AG04450 (cell line): ENCODE measurements at regions not wholly inside any gene's neighbourhood (a gene's known extent, or its start where the extent isn't known, plus 50 kb on each side); places are given as distances from the start of the nearest gene placed in this dataset.

Source experiments
- CTCF ChIA-PET: fragments of 300-600, 350-600 bp; formaldehyde crosslinking; extraction: SDS; loops from one replicate; lab custom pipeline; 2022; ENCODE audit warnings: antibody characterized with exemption, inconsistent platforms; lab: Charles Lee
- POLR2A ChIA-PET: fragments of 350-600 bp; formaldehyde crosslinking; extraction: SDS; loops from one replicate; lab custom pipeline; 2021; ENCODE audit warnings: antibody characterized with exemption, inconsistent platforms; lab: Yijun Ruan, JAX
- DNase-seq: peaks from one replicate; pipeline ENCODE4 v3.0.0-alpha.2; 2011; ENCODE audit warnings: low read depth, low spot score
- H3K27ac ChIP-seq: one replicate; pipeline ENCODE4 v1.5.1; 2012; ENCODE audit warnings: low read depth, low read length, control low read depth
- H3K27me3 ChIP-seq: one replicate; pipeline ENCODE4 v1.6.0; 2012; ENCODE audit warnings: low read length; ENCODE audit not compliant: control insufficient read depth, insufficient read depth
- H3K4me3 ChIP-seq: 2 replicates; pipeline ENCODE4 v1.5.1; 2011; ENCODE audit warnings: mild to moderate bottlenecking, low read depth, low read length, control low read depth
- H3K9me3 ChIP-seq: 2 replicates; pipeline ENCODE4 v1.5.1; 2012; ENCODE audit warnings: low read length; ENCODE audit not compliant: control insufficient read depth, insufficient read depth
- TF ChIP-seq, protein P1 (sequence below): IDR thresholded peaks from 2 replicates; pipeline ENCODE4 v1.5.1; 2011; ENCODE audit warnings: low read depth, low read length, control low read depth, inconsistent platforms

DNA sequence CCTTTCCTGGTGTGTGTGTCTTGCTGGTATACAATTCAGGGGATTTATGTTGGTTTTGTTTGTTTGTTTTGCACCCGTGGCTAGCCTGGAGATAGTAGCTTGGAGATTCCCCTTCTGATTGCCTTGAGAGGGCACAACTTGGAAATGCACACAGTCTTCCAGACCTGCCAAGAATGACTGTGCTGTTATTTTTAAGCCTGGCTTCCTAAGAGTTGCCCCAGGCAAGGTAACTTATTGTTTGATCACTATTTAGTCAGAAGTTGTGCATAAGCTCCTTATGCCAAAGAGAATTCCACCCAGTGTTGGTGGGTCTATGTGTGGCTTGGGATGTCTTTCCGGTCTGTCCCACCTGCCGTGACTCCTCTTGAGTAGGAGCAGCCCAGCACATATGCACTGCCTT lies 421.9 kb upstream of the KCNN2 start:
- POLR2A ChIA-PET: no interaction called here
- TF ChIP-seq, protein P1, sequence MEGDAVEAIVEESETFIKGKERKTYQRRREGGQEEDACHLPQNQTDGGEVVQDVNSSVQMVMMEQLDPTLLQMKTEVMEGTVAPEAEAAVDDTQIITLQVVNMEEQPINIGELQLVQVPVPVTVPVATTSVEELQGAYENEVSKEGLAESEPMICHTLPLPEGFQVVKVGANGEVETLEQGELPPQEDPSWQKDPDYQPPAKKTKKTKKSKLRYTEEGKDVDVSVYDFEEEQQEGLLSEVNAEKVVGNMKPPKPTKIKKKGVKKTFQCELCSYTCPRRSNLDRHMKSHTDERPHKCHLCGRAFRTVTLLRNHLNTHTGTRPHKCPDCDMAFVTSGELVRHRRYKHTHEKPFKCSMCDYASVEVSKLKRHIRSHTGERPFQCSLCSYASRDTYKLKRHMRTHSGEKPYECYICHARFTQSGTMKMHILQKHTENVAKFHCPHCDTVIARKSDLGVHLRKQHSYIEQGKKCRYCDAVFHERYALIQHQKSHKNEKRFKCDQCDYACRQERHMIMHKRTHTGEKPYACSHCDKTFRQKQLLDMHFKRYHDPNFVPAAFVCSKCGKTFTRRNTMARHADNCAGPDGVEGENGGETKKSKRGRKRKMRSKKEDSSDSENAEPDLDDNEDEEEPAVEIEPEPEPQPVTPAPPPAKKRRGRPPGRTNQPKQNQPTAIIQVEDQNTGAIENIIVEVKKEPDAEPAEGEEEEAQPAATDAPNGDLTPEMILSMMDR: no peak
- CTCF ChIA-PET: no interaction called here
- Histone ChIP-seq H3K4me3 (no peak overlapping the region), H3K27ac (no peak overlapping the region), H3K9me3 (no peaks in the 10 kb centered on the region; the same call in 1 of the 2 replicates), H3K27me3 (no peaks in the 10 kb centered on the region)
- DNase-seq: no peak

DNA sequence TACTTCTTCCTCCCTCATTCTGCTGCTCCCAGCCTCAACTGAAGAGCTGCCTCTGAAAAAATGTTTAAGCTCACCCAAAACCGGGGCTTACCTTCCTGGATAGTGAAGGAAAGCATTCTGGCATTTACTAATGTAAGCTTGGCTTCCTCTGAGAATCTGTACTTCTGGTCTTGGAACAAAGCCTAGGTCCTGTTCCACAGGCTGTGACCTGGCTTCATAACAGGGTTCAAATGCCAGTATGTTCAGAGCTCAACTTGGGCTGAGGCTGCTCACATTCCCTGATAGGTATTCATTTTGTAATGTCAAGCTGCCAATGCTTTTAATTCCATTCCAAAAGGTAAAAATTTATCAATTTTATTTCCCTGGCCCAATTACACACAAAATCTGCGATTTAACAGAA lies 411.7 kb upstream of the KCNN2 start:
- H3K27ac ChIP-seq: no peak overlapping the region
- ChIA-PET CTCF (no interaction called here), POLR2A (no interaction called here)
- no peak overlapping the region for H3K4me3 ChIP-seq
- H3K9me3 ChIP-seq: peaks cover 4% of the 10 kb centered on the region; the same call in 1 of the 2 replicates
- DNase-seq: no peak
- H3K27me3 ChIP-seq: no peaks in the 10 kb centered on the region
- TF ChIP-seq, protein P1: no peak

DNA sequence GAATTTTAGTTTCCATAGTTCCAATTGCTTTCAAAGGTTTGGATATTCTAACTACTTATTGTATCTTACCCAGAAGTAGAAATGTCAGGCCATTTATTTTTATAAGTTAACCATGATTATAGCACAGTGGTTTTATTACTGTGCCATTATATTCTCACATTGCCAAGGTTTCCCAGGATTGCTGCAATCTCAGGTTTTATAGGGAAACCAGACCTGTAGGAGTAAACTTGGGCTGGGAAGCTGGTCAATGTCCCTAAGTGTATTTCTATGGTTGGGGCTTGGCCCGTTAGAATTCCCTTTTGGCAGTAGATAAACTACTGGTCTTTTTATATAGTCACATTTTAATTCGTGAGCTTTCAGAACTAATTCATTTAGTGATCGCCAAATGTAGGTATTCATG lies 396.6 kb upstream of the KCNN2 start:
- no peak overlapping the region for H3K4me3 ChIP-seq
- H3K9me3 ChIP-seq: no peaks in the 10 kb centered on the region
- DNase-seq: no peak
- CTCF ChIA-PET: no interaction called here
- no peak overlapping the region for H3K27ac ChIP-seq
- TF ChIP-seq, protein P1: no peak
- no peaks in the 10 kb centered on the region for H3K27me3 ChIP-seq
- POLR2A ChIA-PET: no interaction called here

DNA sequence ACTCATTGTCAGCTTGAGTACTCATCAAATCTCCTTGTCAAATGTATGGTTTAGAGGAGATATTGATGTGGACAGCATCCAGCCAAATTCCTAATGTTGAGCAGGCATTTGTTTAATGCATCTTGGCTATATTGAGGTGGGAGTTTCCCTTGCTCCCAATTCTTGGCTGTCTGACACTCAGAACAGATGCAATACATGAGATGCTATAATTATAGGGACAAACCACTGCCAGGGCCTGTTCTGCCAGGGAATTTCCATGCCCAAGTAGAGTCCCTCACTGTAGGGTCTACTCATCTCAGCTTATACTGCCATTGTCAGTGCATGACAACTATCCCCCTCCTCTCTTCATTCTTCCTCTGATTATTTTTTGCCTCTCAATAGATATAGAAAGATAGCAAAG lies 392.0 kb upstream of the KCNN2 start:
- Histone ChIP-seq H3K4me3 (no peak overlapping the region), H3K9me3 (no peaks in the 10 kb centered on the region), H3K27me3 (no peaks in the 10 kb centered on the region), H3K27ac (no peak overlapping the region)
- TF ChIP-seq, protein P1: no peak
- POLR2A ChIA-PET: no interaction called here
- DNase-seq: no peak
- CTCF ChIA-PET: no interaction called here

DNA sequence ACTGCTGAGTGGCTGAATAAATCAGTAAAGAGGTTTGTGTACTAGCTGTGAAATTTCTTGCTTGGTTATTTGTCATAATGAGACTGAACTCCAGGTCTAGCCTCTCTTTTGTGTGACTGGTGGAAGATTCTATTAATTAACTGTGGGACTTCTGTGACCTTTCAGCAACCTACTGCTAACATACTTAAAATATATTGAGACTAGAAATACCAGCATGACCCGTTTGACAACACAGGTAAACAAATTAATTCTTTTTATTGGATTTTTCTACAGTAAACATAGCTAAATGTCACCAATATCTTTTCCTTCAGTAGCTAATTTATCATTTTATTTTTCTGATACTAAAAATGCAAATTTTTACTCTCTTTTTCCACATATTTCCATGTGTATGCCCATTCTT lies 390.4 kb upstream of the KCNN2 start:
- ChIA-PET POLR2A (no interaction called here), CTCF (no interaction called here)
- H3K27me3 ChIP-seq: no peaks in the 10 kb centered on the region
- no peak for DNase-seq
- TF ChIP-seq, protein P1: no peak
- no peaks in the 10 kb centered on the region for H3K9me3 ChIP-seq
- no peak overlapping the region for H3K4me3 ChIP-seq
- no peak overlapping the region for H3K27ac ChIP-seq
